T-helper 1 cell treated with Interleukin-12 subunit alpha and Interleukin-12 subunit beta and Interleukin-4 antibody, amounts not matched to agents 30 μg/mL and 1 μg/mL, for 36 hours (primary cell): ENCODE measurements at regions not wholly inside any gene's neighbourhood (a gene's known extent, or its start where the extent isn't known, plus 50 kb on each side); places are given as distances from the start of the nearest gene placed in this dataset.

Experiments used
- H3K27ac Mint-ChIP-seq: one replicate; pipeline ENCODE4 v1.8.0; 2021; ENCODE audit warnings: mild to moderate bottlenecking, mixed read lengths
- H3K27me3 Mint-ChIP-seq: one replicate; pipeline ENCODE4 v1.8.0; 2021; ENCODE audit warnings: low read depth, mixed read lengths
- H3K36me3 Mint-ChIP-seq: one replicate; pipeline ENCODE4 v1.8.0; 2021; ENCODE audit warnings: low read depth, mixed read lengths
- H3K4me1 Mint-ChIP-seq: one replicate; pipeline ENCODE4 v1.8.0; 2021; ENCODE audit warnings: low read depth, mixed read lengths
- H3K4me3 Mint-ChIP-seq: one replicate; pipeline ENCODE4 v1.8.0; 2021; ENCODE audit warnings: mild to moderate bottlenecking, moderate library complexity, mixed read lengths
- H3K9me3 Mint-ChIP-seq: one replicate; pipeline ENCODE4 v1.8.0; 2021; ENCODE audit warnings: mixed read lengths

DNA sequence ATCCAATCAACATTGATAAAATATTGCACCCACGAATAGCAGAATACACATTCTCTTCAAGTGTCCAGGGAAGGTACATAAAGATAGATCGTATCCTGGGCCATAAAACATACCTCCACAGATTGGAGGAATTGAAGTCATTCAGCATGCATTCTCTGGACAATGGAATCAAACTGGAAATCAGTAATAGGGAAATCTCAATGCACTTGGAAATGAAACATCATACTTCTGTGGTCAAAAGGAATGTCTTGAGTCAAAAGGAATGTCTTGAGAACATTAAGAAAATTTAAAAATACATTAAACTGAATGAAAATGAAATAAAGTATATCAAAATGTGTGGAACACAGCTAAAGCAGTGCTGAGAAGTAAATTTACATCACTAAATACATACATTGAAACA is 138.8 kb downstream of the TFAP2A start:
- H3K36me3 Mint-ChIP-seq: no peaks in the 10 kb centered on the region
- H3K27me3 Mint-ChIP-seq: no peaks in the 10 kb centered on the region
- H3K4me1 Mint-ChIP-seq: no peaks in the 10 kb centered on the region
- H3K9me3 Mint-ChIP-seq: no peaks in the 10 kb centered on the region
- no peak overlapping the region for H3K4me3 Mint-ChIP-seq
- no peak overlapping the region for H3K27ac Mint-ChIP-seq

GRCh38 chr6:10272591-10272990 is 142.3 kb downstream of the TFAP2A start:
- Mint-ChIP-seq H3K36me3 (no peaks in the 10 kb centered on the region), H3K27ac (no peak overlapping the region), H3K4me3 (no peak overlapping the region), H3K4me1 (no peaks in the 10 kb centered on the region), H3K27me3 (no peaks in the 10 kb centered on the region), H3K9me3 (no peaks in the 10 kb centered on the region)

GRCh38 chr6:10271982-10272381 is 142.9 kb downstream of the TFAP2A start:
- Mint-ChIP-seq H3K4me3 (no peak overlapping the region), H3K27me3 (no peaks in the 10 kb centered on the region), H3K9me3 (no peaks in the 10 kb centered on the region), H3K27ac (no peak overlapping the region), H3K36me3 (no peaks in the 10 kb centered on the region), H3K4me1 (no peaks in the 10 kb centered on the region)

GRCh38 chr6:10269814-10270472 is 144.9 kb downstream of the TFAP2A start:
- H3K27me3 Mint-ChIP-seq: no peaks in the 10 kb centered on the region
- H3K36me3 Mint-ChIP-seq: no peaks in the 10 kb centered on the region
- H3K27ac Mint-ChIP-seq: no peak overlapping the region
- H3K4me1 Mint-ChIP-seq: no peaks in the 10 kb centered on the region
- no peaks in the 10 kb centered on the region for H3K9me3 Mint-ChIP-seq
- no peak overlapping the region for H3K4me3 Mint-ChIP-seq

GRCh38 chr6:10268611-10269310 is 146.1 kb downstream of the TFAP2A start:
- H3K4me3 Mint-ChIP-seq: no peak overlapping the region
- H3K27ac Mint-ChIP-seq: no peak overlapping the region

GRCh38 chr6:10268111-10268510 is 146.8 kb downstream of the TFAP2A start:
- H3K4me1 Mint-ChIP-seq: no peaks in the 10 kb centered on the region
- no peaks in the 10 kb centered on the region for H3K9me3 Mint-ChIP-seq
- no peaks in the 10 kb centered on the region for H3K36me3 Mint-ChIP-seq
- no peak overlapping the region for H3K4me3 Mint-ChIP-seq
- H3K27me3 Mint-ChIP-seq: no peaks in the 10 kb centered on the region
- no peak overlapping the region for H3K27ac Mint-ChIP-seq

More at GRCh38 chr6:10268611-10269310, 146.1 kb downstream of the TFAP2A start:
- H3K36me3 Mint-ChIP-seq: no peaks in the 10 kb centered on the region
- no peaks in the 10 kb centered on the region for H3K4me1 Mint-ChIP-seq
- no peaks in the 10 kb centered on the region for H3K9me3 Mint-ChIP-seq
- H3K27me3 Mint-ChIP-seq: no peaks in the 10 kb centered on the region

- H3K4me1 Mint-ChIP-seq: no peaks in the 10 kb centered on the region
- no peak overlapping the region for H3K27ac Mint-ChIP-seq
- no peak overlapping the region for H3K4me3 Mint-ChIP-seq
- H3K27me3 Mint-ChIP-seq: no peaks in the 10 kb centered on the region
- no peaks in the 10 kb centered on the region for H3K36me3 Mint-ChIP-seq
- no peaks in the 10 kb centered on the region for H3K9me3 Mint-ChIP-seq
Measured at GRCh38 chr6:10266462-10266861, 148.4 kb downstream of the TFAP2A start.

DNA sequence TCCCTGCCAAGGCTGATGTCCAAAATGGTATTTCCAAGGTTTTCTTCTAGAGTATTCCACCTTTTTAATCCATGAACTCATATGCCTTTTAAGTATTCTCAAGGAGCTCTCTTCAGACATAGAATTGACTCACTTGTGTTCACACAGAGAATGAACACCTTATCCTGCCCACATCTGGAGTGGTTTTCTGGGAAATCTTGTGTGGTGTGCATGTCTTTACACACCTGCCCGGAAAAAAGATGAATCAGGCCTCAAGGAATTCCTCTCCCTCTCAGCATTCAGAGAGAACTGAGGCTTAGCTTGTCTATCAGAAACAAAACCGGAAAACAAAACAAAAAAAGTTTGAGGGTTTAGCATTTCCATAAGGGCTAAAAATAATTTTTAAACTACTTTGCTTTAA is 148.8 kb downstream of the TFAP2A start:
- Mint-ChIP-seq H3K4me3 (no peak overlapping the region), H3K4me1 (no peaks in the 10 kb centered on the region), H3K27me3 (no peaks in the 10 kb centered on the region), H3K9me3 (no peaks in the 10 kb centered on the region), H3K27ac (no peak overlapping the region), H3K36me3 (no peaks in the 10 kb centered on the region)

DNA sequence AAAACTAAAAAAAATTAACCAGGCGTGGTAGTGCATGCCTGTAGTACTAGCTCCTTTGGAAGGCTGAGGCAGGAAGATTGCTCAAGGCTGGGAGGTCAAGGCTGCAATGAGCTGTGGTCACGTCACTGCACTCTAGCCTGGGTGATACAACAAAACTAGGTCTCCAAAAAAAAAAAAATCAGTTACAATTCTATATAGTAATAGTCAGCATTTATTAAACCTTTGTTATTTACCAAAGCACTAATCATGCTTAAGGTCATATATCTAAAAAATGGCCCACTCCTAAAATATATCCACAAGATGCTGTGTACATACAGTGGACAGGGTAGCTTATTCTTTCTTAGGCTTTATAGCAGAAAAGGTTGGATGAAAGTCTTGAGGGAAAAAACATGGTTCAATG is 152.4 kb downstream of the TFAP2A start:
- no peaks in the 10 kb centered on the region for H3K9me3 Mint-ChIP-seq
- H3K36me3 Mint-ChIP-seq: no peaks in the 10 kb centered on the region

DNA sequence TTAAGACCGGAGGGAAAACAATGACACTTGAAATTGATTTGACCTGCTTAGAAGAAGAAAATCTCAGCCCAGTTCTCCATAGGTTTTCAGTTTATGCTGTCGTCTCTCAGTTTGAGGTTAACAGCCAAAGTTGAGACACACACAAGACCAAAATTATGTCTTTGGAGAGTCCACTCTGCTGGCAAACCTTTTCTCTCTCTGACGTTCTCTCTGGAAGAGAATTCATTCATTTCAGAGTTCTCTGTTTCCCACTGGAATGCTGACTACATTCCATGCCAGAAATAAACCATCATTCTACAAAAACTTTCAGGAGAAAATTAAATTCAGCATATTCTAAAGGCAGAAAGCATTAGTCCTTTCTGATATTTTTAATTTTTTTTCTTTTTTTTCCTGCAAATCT is 155.2 kb downstream of the TFAP2A start:
- H3K4me1 Mint-ChIP-seq: no peaks in the 10 kb centered on the region
- no peaks in the 10 kb centered on the region for H3K27me3 Mint-ChIP-seq
- no peak overlapping the region for H3K4me3 Mint-ChIP-seq
- no peaks in the 10 kb centered on the region for H3K36me3 Mint-ChIP-seq
- H3K9me3 Mint-ChIP-seq: no peaks in the 10 kb centered on the region
- no peak overlapping the region for H3K27ac Mint-ChIP-seq

More for the DNA sequence above, 152.4 kb downstream of the TFAP2A start:
- Mint-ChIP-seq H3K27ac (no peak overlapping the region), H3K4me3 (no peak overlapping the region), H3K27me3 (no peaks in the 10 kb centered on the region), H3K4me1 (no peaks in the 10 kb centered on the region)

DNA sequence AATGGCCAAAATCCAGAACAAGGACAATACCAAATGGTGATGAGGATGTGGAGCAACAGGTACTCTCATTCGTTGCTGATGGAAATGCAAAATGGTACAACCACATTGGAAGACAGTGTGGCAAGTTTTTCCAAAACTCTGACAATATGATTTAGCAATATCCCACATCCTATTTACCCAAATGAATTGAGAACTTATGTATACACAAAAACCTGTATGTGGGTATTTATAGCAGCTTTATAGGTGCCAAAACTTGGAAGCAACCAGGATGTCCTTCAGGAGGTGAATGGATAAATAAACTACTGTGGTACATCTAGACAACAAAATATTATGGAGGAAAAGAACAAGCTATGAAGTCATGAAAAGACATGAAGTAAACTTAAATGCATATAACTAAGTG is 156.5 kb downstream of the TFAP2A start:
- Mint-ChIP-seq H3K4me1 (no peaks in the 10 kb centered on the region), H3K27ac (no peak overlapping the region)

GRCh38 chr6:10256113-10256690 is 158.7 kb downstream of the TFAP2A start:
- Mint-ChIP-seq H3K9me3 (no peaks in the 10 kb centered on the region), H3K27ac (no peak overlapping the region), H3K27me3 (no peaks in the 10 kb centered on the region), H3K4me3 (no peak overlapping the region), H3K4me1 (no peaks in the 10 kb centered on the region), H3K36me3 (no peaks in the 10 kb centered on the region)

More for the DNA sequence above, 156.5 kb downstream of the TFAP2A start:
- Mint-ChIP-seq H3K36me3 (no peaks in the 10 kb centered on the region), H3K9me3 (no peaks in the 10 kb centered on the region), H3K27me3 (no peaks in the 10 kb centered on the region), H3K4me3 (no peak overlapping the region)

DNA sequence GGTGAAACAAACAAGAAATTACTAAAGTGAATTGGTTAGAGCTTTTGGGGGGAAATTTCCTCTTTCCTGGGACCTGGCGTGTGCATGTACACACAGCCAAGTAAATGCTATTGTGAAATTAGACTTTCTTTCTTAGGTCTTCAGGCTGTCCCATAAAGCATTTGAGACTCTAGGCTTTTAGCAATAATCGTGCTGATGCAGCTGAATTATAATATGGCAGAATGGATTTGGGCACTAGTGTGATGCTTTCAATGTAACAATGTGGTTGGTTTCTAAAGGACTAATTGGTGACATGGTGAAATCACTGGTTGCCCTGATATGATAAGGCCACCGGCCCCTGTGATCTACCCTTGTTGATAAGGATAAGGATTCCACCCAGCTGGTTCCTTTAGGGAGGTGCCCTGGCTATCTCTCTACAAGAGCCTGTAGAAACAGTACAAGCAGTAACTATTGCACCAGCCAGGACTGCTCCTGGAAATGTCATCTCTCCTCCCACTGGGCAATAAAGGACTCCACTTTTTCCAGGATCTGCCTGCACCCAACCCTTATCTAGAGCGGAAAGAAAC is 164.1 kb downstream of the TFAP2A start:
- Mint-ChIP-seq H3K4me1 (no peaks in the 10 kb centered on the region), H3K27me3 (no peaks in the 10 kb centered on the region), H3K36me3 (no peaks in the 10 kb centered on the region)

DNA sequence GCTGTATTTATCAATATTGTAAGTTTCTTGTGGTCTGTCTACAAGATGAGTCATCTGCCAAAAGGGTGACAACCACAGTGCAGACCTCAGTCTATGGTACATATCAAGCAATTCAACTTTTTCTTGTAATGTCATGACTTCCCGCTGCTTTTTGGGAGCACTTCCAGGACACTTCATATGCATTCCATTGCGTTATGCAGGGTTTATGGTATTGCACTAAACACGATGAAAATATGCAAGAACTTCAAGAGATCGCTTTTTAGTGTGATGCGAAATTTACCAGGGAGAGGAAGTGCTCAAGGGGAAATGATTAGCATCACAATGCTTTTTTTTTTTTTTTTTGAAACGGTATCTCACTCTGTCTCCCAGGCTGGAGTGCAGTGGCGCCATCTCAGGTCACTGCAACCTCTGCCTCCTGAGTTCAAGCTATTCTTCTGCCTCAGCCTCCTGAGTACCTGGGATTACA is 166.5 kb downstream of the TFAP2A start:
- Mint-ChIP-seq H3K9me3 (no peaks in the 10 kb centered on the region), H3K36me3 (no peaks in the 10 kb centered on the region), H3K4me3 (no peak overlapping the region), H3K27me3 (no peaks in the 10 kb centered on the region), H3K27ac (no peak overlapping the region), H3K4me1 (no peaks in the 10 kb centered on the region)

More for the DNA sequence above, 164.1 kb downstream of the TFAP2A start:
- Mint-ChIP-seq H3K27ac (no peak overlapping the region), H3K4me3 (no peak overlapping the region), H3K9me3 (no peaks in the 10 kb centered on the region)
